Suprapubic skin (tissue), 4 donors: ENCODE measurements at regions not wholly inside any gene's neighbourhood (a gene's known extent, or its start where the extent isn't known, plus 50 kb on each side); places are given as distances from the start of the nearest gene placed in this dataset.

ENCODE experiments used
- DNase-seq, 2 donors: peaks; one replicate each; pipeline ENCODE4 v3.0.0-alpha.2; 2019; ENCODE audit warnings: low spot score in 2 of 2
- H3K27ac ChIP-seq: fragments of 200-600 bp; sonication (generic); one replicate; pipeline ENCODE4 v1.5.1; 2019
- H3K27me3 ChIP-seq: fragments of 200-600 bp; sonication (generic); one replicate; pipeline ENCODE4 v1.5.1; 2019
- H3K36me3 ChIP-seq: fragments of 200-600 bp; sonication (generic); one replicate; pipeline ENCODE4 v1.5.1; 2019
- H3K4me1 ChIP-seq: fragments of 200-600 bp; sonication (generic); one replicate; pipeline ENCODE4 v1.5.1; 2019
- H3K4me3 ChIP-seq: fragments of 200-600 bp; sonication (generic); one replicate; pipeline ENCODE4 v1.5.1; 2019; ENCODE audit warnings: mild to moderate bottlenecking
- H3K9me3 ChIP-seq: fragments of 200-600 bp; sonication (generic); one replicate; pipeline ENCODE4 v1.5.1; 2019
- CTCF ChIP-seq, 2 donors: fragments of 200-600 bp in 1 of 2; fragments of 450-650 bp in 1 of 2; sonication (generic) in 1 of 2; IDR thresholded peaks; one replicate each; pipeline ENCODE4 v1.5.1; 2016 to 2019; ENCODE audit warnings: antibody characterized with exemption in 2 of 2, mild to moderate bottlenecking in 1 of 2, moderate library complexity in 1 of 2
- EP300 ChIP-seq: sonication (generic); formaldehyde crosslinking; IDR thresholded peaks from one replicate; pipeline ENCODE4 v1.6.1; 2017; ENCODE audit warnings: antibody characterized with exemption
- POLR2A ChIP-seq, 2 donors: fragments of 450-650 bp; IDR thresholded peaks; one replicate each; pipeline ENCODE4 v1.6.1; 2017; ENCODE audit warnings: antibody characterized with exemption in 2 of 2, mild to moderate bottlenecking in 2 of 2, moderate library complexity in 2 of 2
- POLR2AphosphoS5 ChIP-seq, 3 donors: sonication (generic); formaldehyde crosslinking; IDR thresholded peaks; one replicate each; pipeline ENCODE4 v1.6.1; 2017; ENCODE audit warnings: antibody characterized with exemption in 3 of 3
- WGBS: methylation state at CpG from one replicate; pipeline ENCODE4 v1.1.5; 2018; 5-methylcytosine and 5-hydroxymethylcytosine counted together

GRCh38 chr15:69934607-69935006 lies 163.1 kb downstream of the TLE3 start:
- Histone ChIP-seq H3K27ac (no peak overlapping the region), H3K9me3 (no peaks in the 10 kb centered on the region), H3K36me3 (no peaks in the 10 kb centered on the region), H3K4me3 (no peak overlapping the region), H3K27me3 (peaks cover 9% of the 10 kb centered on the region), H3K4me1 (no peaks in the 10 kb centered on the region)
- no peak for DNase-seq
- 86% methylated on average over 4 of the region's 4 CpGs for WGBS
- TF ChIP-seq EP300 (no peak), POLR2AphosphoS5 (IDR thresholded peaks at IDR 0.05) (no peak), CTCF (IDR thresholded peaks at IDR 0.05) (no peak), POLR2A (IDR thresholded peaks at IDR 0.05) (no peak)

GRCh38 chr15:69939513-69940440 lies 157.9 kb downstream of the TLE3 start:
- 75% methylated on average over 6 of the region's 7 CpGs for WGBS
- Histone ChIP-seq H3K9me3 (no peaks in the 10 kb centered on the region), H3K27ac (no peak overlapping the region), H3K4me1 (no peaks in the 10 kb centered on the region), H3K36me3 (no peaks in the 10 kb centered on the region), H3K4me3 (no peak overlapping the region), H3K27me3 (peaks cover 7% of the 10 kb centered on the region)
- TF ChIP-seq POLR2AphosphoS5 (IDR thresholded peaks at IDR 0.05) (no peak), CTCF (IDR thresholded peaks at IDR 0.05) (no peak), POLR2A (IDR thresholded peaks at IDR 0.05) (no peak), EP300 (no peak)
- no peak for DNase-seq

GRCh38 chr15:69940441-69941300 lies 157.0 kb downstream of the TLE3 start:
- Histone ChIP-seq H3K36me3 (no peaks in the 10 kb centered on the region), H3K9me3 (no peaks in the 10 kb centered on the region), H3K4me1 (no peaks in the 10 kb centered on the region), H3K4me3 (no peak overlapping the region), H3K27ac (no peak overlapping the region), H3K27me3 (peaks cover 7% of the 10 kb centered on the region)
- no peak for DNase-seq
- TF ChIP-seq POLR2AphosphoS5 (IDR thresholded peaks at IDR 0.05) (no peak), POLR2A (IDR thresholded peaks at IDR 0.05) (no peak)
- WGBS: 86% methylated on average over 22 of the region's 24 CpGs

- H3K27ac ChIP-seq: no peak overlapping the region
- H3K9me3 ChIP-seq: no peaks in the 10 kb centered on the region
- H3K4me1 ChIP-seq: no peaks in the 10 kb centered on the region
- no peak for TF ChIP-seq CTCF (IDR thresholded peaks at IDR 0.05)
- no peak for TF ChIP-seq POLR2AphosphoS5 (IDR thresholded peaks at IDR 0.05)
- no peak for TF ChIP-seq POLR2A (IDR thresholded peaks at IDR 0.05)
- TF ChIP-seq EP300: no peak
- peaks cover 7% of the 10 kb centered on the region for H3K27me3 ChIP-seq
- no peak overlapping the region for H3K4me3 ChIP-seq
- DNase-seq: no peak
- H3K36me3 ChIP-seq: no peaks in the 10 kb centered on the region
- 77% methylated on average over 20 of the region's 20 CpGs for WGBS
Measured at GRCh38 chr15:69941301-69941605, 156.5 kb downstream of the TLE3 start.

- no peak for DNase-seq
- H3K4me1 ChIP-seq: no peaks in the 10 kb centered on the region
- TF ChIP-seq EP300 (no peak), POLR2A (IDR thresholded peaks at IDR 0.05) (no peak), POLR2AphosphoS5 (IDR thresholded peaks at IDR 0.05) (no peak), CTCF (IDR thresholded peaks at IDR 0.05) (no peak)
- H3K4me3 ChIP-seq: no peak overlapping the region
- H3K9me3 ChIP-seq: no peaks in the 10 kb centered on the region
- WGBS: 89% methylated on average over 11 of the region's 11 CpGs
- no peaks in the 10 kb centered on the region for H3K36me3 ChIP-seq
- H3K27ac ChIP-seq: no peak overlapping the region
- peaks cover 7% of the 10 kb centered on the region for H3K27me3 ChIP-seq
Measured at GRCh38 chr15:69941706-69942495, 155.8 kb downstream of the TLE3 start.
